Activated CD4-positive, alpha-beta T cell treated with anti-CD3 and anti-CD28 coated beads, Interleukin-2, amount 50 U/mL, for 1 hour (primary cell): ENCODE measurements at regions not wholly inside any gene's neighbourhood (a gene's known extent, or its start where the extent isn't known, plus 50 kb on each side); places are given as distances from the start of the nearest gene placed in this dataset.

Source experiments
- DNase-seq: peaks from one replicate; pipeline ENCODE4 v3.0.0-alpha.2; 2020

DNA sequence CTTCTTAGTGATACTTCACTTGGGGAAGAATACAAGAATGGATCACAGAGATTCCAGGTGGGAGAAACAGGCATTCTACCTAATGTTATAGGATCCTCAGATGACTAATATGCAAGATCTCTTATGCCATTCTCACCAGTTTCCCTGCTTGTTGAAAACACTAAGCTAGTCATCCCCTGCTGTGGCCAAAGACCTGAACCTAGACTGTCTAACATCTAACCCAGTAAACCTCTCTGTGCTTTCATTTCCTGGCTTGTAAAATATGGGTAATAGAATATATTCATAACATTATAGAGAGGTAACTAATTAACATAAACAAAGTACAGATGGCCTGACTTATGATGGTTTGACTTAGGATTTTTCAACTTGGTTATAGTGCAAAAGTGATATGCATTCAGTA, 776.3 kb downstream of the TUSC7 start:
- DNase-seq: no peak

DNA sequence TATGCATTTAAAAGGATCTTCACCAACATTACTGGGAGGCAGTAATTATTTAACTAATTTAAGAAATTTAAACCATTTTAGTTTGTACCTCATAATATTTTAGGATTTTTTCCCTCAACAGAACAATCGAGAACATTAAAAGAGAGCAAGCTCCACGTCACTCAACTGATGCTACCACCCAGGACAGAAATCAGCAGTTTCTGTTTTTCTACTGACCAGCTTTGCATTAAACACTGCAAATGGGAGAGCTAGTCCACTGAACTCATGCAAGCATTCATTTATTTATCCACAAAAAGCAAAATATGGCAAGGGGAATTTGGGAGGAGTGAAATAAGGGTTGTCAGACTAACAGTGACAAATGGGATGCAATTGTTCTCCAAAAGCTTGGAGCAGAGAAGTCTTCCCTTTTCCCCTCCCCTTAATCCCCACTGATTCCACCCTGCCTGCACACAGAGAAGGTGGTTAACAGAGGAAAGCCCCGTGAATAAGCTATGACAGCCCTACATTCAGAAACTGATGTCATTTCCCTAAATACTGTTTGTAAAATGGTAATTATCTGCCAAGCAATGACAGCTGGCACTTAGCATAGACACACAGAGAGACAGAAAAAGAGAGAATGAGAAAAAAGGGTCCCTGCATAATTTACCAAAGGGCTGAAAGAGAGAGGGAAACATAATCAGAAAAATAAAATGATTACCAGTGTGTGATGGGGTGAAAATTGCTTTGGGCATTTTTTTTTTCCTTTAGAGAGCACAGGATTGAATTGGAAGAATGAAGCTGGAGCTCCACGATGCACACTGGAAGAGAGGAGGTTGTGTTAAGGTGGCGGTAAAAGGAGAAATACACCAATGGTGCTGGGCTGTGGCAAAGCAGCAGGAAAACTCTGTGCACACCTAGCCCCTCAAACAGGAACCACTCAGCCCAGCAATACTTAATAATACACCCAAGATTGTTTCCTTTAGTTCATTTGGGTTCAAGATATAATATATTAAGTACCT, 777.4 kb downstream of the TUSC7 start:
- no peak for DNase-seq

DNA sequence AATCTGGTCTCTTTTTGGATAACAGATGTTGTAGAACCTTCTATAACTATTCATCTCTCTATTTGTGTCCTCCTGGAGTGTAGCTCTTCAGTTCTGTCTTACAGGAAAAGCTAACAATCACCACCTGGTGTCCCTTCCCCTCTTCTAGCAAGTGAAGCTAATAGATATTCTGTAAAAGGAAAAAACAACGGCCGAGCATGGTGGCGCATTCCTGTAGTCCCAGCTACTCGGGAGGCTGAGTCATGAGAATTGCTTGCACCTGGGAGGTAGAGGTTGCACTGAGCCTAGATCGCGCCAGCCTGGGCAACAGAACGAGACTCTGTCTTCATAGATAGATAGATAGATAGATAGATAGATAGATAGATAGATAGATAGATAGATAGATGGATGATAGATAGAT, 779.4 kb downstream of the TUSC7 start:
- no peak for DNase-seq

- DNase-seq: no peak
Measured at GRCh38 chr3:117489663-117490079, 780.1 kb downstream of the TUSC7 start.

DNA sequence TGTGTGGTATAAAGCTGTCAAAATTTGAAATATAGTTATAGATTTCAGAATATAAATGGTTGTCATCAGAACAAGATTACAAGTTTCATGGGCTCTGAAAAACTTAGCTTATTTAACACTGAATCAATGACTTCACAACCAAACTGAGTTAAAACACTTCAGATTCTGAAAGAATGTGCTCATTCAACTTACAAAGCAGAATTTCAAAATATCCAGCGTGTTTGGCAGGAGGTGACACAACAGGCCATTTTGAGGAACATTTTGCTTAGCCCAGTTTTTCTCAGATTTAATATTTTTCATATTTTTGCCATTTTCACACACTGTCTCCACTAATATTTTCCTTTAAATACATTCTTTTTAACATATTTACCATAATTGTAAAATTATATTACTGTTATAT, 781.1 kb downstream of the TUSC7 start:
- DNase-seq: no peak

DNA sequence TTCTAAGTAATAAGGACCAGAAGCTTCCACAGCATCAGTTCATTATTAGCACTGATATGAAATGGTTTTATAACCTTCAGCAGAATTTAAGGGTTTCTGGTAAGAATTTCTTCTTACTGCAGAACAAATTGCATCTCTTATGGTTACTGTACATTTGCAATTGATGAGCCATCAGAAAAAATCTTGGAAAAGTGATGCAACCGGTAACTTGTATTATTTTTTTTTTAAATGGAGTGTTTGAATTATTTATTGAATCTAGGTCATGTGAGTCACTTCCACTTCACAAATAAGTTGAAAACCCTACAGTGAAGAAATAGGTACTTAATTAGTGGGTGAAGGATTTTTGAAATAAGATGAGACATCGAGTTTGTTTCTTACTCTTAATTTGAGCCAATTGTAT, 786.0 kb downstream of the TUSC7 start:
- DNase-seq: no peak

- DNase-seq: no peak
Measured at GRCh38 chr3:117499189-117499870, 789.8 kb downstream of the TUSC7 start.

DNA sequence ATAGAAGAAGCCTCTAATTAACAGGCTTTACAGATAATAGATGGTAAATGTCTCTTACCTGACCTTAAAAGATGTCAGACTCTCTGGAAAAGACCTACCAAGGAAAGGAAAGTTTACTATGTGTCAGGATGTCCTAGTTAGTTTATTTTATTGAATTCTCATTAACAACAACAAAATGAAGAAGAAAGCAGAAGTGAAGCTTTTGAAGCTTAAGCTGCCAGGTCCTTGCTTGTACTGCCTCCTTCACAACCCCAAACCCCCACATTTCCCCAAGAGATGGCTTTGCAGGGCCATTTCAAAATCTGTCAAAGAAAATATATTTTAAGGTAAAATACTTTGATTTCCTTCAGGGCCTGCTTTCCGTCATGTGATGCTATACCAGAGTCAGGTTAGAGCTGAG, 798.4 kb downstream of the TUSC7 start:
- DNase-seq: no peak

DNA sequence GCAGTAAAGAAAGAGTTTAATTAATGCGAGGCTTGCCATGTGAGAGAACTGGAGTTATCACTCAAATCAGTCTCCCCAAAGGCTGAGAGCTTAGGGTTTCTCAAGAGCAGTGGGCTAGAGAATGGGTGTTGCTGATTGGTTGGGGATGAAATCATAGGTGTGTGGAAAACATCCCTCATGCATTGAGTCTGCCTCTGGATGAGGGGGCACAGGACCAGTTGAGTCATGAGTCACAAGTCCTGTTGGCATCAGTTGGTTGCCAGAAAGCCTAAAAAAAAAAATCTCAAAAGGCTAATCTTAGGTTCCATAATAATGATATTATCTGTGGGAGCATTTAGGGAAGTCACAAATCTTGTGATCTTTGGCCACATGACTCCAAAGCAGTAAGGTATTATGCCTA, 800.3 kb downstream of the TUSC7 start:
- DNase-seq: no peak

DNA sequence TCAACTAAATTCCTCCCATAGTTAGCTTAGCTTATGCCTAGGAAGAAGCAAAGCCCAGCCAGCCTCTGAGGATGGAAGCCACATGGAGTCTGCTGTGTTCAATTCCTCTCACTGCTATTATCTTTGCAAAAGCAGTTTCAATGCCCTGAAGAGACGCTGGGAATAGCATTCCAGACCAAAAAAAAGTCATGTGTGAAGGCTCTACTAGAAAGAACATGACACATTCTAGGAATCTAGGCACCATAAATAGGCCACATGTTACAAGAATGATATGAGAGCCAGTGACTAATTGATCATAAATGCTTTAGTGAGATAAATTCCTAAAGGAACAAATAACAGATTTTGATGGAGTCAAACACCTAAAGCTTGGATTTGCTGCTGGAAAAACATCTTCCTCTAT, 800.8 kb downstream of the TUSC7 start:
- DNase-seq: no peak

DNA sequence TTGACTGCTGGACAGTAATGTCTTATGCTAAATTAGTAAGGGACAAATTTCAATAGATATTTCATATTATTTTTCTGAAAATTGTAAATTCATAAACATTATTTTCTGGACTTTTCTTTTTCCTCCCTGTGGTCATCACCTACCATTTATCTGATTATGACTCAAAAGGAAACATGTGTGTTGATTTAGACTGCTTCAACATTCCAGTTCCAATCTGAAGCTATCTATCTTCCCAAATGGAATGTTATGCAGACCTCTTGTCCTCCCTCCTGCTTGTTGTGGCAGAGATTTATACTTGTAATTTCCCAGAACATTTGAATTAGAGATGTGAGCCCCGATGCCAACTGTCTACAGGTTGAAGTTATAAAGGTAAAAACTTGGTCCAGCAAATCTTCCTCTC, 803.4 kb downstream of the TUSC7 start:
- DNase-seq: no peak

DNA sequence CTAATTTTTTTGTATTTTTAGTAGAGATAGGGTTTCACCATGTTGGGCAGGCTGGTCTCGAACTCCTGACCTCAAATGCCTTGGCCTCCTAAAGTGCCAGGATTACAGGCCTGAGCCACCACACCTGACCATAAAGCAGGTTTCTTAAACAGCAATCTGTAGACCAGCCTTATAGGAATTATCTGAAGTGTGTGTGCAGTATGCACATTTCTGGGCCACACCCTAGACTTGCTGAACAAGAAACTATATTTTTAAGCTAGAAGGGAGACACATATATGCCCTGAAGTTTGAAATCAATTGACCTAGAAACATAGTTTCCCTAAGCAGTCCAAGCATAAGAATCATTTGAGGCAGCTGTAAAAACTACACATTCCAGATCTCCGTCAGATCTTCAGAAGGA, 805.7 kb downstream of the TUSC7 start:
- no peak for DNase-seq

DNA sequence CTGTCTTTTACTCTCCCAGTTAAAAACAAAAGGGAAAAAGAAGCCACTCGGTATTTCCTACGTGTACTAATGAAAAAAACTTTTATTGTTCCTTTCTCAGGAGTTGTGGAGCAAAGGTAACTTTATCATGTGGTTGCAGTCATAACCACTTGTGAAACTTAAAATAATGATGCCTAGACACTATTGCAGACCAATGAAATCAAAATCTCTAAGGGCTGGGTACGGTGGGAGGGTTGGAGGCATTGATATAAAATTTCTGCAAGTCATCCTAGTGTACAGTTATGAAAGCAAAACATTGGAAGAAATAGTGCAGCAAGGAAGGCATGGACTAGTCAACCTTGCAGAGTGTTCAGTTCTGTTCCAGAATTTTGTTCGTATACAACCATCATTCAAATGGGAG, 808.8 kb downstream of the TUSC7 start:
- DNase-seq: no peak

- no peak for DNase-seq
Measured at GRCh38 chr3:117519776-117520175, 810.2 kb downstream of the TUSC7 start.

- no peak for DNase-seq
Measured at GRCh38 chr3:117520582-117520981, 811.0 kb downstream of the TUSC7 start.

DNA sequence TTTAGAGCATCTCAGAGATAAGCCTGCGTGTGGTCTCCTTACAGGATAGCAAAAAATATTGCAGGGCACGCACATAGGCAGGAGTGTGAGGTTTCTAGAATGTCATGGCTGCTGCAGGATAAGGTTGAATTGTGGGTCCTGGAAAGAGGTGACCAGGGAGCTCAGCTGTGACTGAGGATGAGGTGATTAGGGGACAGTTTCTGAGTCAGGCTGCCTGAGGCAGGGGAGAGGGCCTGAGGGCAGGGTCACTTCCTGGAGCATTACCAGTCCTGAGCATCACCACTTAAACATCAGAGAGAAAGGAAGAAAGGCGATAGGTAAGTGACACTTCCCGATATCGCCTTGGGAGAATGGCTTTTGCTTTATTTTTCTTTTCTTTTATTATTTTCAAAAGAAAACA, 813.8 kb downstream of the TUSC7 start:
- no peak for DNase-seq

DNA sequence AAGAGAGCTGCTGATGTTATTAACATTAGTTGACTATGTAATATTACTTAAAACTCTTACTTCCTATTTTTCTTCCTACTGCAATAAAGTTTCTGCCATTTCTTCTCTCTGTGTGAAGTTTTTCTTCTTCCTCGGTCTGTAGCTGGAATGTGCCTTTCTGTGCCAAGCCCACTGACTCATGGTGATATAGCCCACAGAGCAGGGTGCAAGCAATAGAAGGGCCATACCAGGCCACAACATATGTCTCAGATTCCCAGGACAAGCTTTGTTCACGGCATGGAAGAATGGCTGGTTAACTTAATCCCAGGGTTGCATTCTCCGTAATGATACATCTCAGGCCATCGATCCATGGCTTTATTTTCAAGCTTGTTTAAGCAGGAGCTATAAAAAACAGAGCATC, 815.3 kb downstream of the TUSC7 start:
- no peak for DNase-seq

DNA sequence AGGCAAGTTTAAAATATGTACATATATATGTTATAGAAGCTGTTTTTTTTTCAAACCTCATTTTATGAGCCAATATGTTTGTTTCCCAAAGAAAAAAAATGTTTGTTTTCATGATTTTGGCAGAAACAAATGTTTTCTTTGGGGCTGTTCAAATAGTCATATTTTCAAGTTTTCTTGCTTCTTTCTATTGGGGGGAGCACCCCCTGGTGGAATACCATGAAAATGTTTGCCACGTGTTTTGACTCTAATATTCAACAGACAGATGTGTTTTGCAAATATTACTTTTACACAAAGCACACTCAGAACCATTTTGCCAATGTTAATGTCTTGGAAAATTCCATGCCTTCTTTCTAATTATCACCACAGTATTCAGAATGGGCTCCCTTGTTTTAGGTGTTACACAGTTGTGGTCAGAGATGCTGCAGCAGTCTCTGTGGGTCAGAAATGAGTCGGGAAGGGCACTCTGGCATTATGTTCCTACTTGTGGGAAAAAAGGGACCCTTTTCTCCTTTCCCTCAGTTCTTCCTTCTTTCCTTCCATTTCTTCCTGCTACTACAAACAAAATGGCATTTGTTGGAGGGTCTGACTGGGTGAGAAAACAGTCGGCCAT, 817.0 kb downstream of the TUSC7 start:
- no peak for DNase-seq

DNA sequence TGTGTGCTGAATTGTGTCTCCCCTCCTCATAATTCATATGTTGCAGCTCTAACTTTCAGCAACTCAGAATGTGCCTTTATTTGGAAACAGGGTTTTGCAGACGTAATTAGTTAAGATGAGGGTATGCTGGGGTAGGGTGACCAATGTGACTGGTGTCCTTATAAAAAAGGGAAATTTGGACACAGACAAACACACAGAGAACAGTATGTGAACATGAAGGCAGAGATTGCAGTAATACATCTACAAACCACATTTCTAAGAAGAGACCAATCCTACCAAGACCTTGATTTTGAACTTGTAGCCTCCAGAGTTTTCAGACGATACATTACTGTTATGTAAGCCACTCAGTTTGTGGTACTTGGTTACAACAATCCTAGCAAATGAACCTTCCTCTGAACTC, 817.8 kb downstream of the TUSC7 start:
- no peak for DNase-seq

DNA sequence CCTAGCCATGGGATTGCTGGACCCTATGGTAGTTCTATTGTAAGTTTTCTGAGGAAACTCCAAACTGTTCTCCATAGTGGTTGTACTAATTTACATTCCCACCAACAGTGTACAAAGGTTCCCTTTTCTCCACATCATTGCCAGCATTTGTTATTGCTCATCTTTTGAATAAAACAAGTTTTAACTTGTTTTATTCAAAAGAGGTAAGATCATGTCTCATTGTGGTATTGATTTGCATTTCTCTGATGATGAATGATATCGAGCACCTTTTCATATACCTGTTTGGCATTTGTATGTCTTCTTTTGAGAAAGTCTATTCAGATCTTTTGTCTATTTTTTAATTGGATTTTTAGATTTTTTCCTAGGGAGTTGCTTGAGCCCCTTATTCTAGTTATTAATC, 819.1 kb downstream of the TUSC7 start:
- DNase-seq: no peak

DNA sequence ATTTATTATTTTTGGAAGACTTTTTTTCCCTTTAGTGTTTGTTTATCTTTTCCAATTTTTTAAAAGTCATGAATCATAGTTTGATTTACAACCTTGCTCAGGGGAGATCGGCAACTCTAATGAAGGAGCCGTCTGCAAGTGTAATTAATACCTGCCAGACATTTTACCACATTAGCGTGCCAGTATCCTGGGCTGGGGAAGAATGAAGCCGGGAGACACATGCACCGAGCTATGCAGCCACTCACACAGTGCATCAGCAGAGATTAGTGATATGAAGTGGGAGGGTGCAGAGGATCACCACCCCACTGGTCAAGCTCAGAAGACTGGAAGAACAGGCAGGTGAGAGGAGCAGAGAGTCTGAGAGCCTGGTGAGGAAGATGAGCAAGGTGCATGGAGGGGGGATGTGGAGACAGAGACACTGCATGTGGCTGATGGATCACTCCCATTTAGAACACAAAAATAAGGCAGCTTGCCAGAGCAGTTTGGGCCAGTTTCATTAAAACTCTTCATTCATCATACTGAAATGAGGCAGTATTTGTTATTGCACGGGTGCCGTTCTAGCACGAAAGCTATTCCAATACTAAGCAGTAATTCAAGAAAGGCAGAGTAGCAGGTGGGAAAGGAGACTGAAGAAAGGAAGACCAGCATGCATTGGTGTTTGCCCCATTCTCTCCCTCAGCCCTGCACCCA, 821.6 kb downstream of the TUSC7 start:
- DNase-seq: no peak

DNA sequence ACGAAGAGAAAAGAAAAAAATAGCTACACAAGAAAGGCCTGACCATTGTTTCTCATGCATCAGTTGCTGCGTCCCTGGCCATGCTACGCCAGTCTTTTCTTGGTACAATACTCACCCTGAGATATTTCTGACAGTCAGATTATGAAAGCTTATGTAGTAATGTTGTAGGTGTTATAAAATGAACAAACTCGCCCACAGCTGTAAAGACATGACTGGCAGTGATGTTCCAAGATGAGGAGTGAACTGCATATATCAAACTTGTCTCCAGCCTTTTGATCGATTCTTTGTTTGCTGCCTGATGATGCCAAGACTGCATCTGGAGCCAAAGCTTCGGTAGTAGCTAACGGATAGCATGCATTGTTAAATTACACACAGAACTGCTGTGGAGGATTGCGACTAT, 822.7 kb downstream of the TUSC7 start:
- DNase-seq: no peak

DNA sequence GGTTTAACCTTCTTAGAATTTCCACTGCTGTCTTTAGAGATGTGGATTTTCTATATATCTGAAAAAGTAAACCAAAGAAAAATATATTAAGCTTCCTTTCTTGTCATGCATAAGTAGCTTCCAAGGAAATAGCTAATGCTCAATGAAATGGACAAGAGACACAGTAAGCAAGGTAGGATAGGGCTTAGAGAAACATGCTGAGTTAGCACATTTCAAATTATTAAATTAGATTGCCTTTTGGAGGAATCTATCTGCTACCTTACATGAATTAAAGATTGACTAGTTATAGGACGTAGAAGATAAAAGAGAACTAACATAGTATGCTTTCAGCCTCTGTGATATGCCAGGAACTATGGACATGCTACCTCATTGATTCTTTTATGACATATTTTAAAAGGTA, 824.6 kb downstream of the TUSC7 start:
- no peak for DNase-seq
